GM12878 (cell line): ENCODE measurements at regions not wholly inside any gene's neighbourhood (a gene's known extent, or its start where the extent isn't known, plus 50 kb on each side); places are given as distances from the start of the nearest gene placed in this dataset.

Source experiments
- BCLAF1 ChIP-seq: fragments of 450-650 bp; IDR thresholded peaks from 2 replicates; pipeline ENCODE4 v1.6.1; 2017; ENCODE audit warnings: antibody characterized with exemption, mild to moderate bottlenecking, moderate library complexity
- E4F1 ChIP-seq: fragments of 450-650 bp; IDR thresholded peaks from 2 replicates; pipeline ENCODE4 v1.6.1; 2018; ENCODE audit warnings: borderline replicate concordance, mild to moderate bottlenecking; ENCODE audit not compliant: partially characterized antibody
- JUNB ChIP-seq: IDR thresholded peaks from 2 replicates; pipeline ENCODE4 v1.6.1; 2016; ENCODE audit warnings: antibody characterized with exemption, mild to moderate bottlenecking
- MYC ChIP-seq: IDR thresholded peaks from 2 replicates; pipeline ENCODE4 v1.6.1; 2011; ENCODE audit warnings: mild to moderate bottlenecking, low read length, moderate library complexity, inconsistent platforms; ENCODE audit not compliant: insufficient read depth, insufficient replicate concordance, insufficient read length, severe bottlenecking
- NRF1 ChIP-seq: conservative IDR thresholded peaks from 2 replicates; pipeline ENCODE4 v1.6.1; 2011; ENCODE audit warnings: mild to moderate bottlenecking, low read depth, low read length, improper control_type of control experiment
- REST ChIP-seq: IDR thresholded peaks from 2 replicates; pipeline ENCODE4 v1.6.1; 2012; ENCODE audit warnings: mild to moderate bottlenecking, low read depth, low read length
- TARDBP ChIP-seq: IDR thresholded peaks from 2 replicates; pipeline ENCODE4 v1.6.1; 2016; ENCODE audit warnings: borderline replicate concordance
- TCF12 ChIP-seq: IDR thresholded peaks from 2 replicates; pipeline ENCODE4 v1.6.1; 2011; ENCODE audit warnings: low read depth, mild to moderate bottlenecking, low read length
- ZNF24 ChIP-seq: fragments of 450-650 bp; IDR thresholded peaks from 2 replicates; pipeline ENCODE4 v1.6.1; 2017; ENCODE audit warnings: antibody characterized with exemption, mild to moderate bottlenecking

GRCh38 chr5:110896901-110897300 lies 158.1 kb downstream of the SLC25A46 start (continued):
- TF ChIP-seq E4F1 (no peak), TARDBP (no peak), JUNB (no peak), MYC (no peak), REST (no peak), ZNF24 (no peak), BCLAF1 (no peak), NRF1 (no peak), TCF12 (no peak)
